ENCODE measurements at regions not wholly inside any gene's neighbourhood (a gene's known extent, or its start where the extent isn't known, plus 50 kb on each side); places are given as distances from the start of the nearest gene placed in this dataset.

DNA sequence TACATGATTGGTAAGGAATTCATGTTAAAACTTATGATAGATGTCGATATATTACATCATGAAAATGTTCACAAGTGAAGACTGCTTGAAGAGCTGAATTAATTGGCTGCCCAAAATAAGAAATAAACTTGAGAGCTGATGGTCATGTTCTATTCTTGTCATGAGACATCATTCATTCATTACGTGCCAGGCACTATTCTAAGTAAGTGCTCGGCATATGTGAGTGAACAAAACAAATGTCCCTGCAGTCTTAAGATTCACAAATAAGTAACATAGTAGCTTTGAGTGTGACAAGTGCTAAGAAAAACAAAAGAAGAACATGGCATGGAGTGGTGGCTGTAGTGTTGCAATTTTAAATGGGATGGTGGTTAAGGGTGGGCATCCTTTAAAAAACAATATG is 329.3 kb downstream of the SUCLA2 start:
- TF ChIP-seq POLR2AphosphoS5 (IDR thresholded peaks at IDR 0.05) (no peak), EP300 (IDR thresholded peaks at IDR 0.05) (no peak), POLR2A (IDR thresholded peaks at IDR 0.05) (no peak)
- TF ChIP-seq, protein P1, sequence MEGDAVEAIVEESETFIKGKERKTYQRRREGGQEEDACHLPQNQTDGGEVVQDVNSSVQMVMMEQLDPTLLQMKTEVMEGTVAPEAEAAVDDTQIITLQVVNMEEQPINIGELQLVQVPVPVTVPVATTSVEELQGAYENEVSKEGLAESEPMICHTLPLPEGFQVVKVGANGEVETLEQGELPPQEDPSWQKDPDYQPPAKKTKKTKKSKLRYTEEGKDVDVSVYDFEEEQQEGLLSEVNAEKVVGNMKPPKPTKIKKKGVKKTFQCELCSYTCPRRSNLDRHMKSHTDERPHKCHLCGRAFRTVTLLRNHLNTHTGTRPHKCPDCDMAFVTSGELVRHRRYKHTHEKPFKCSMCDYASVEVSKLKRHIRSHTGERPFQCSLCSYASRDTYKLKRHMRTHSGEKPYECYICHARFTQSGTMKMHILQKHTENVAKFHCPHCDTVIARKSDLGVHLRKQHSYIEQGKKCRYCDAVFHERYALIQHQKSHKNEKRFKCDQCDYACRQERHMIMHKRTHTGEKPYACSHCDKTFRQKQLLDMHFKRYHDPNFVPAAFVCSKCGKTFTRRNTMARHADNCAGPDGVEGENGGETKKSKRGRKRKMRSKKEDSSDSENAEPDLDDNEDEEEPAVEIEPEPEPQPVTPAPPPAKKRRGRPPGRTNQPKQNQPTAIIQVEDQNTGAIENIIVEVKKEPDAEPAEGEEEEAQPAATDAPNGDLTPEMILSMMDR (IDR thresholded peaks at IDR 0.05) = no peak
- intact Hi-C loops (cut with DNase I) = no loop called here
- Histone ChIP-seq H3K27me3 (no peaks in the 10 kb centered on the region), H3K27ac (no peak overlapping the region), H3K4me1 (peaks cover 0 to 14% (median 2%) of the 10 kb centered on the region in 4 donors), H3K4me3 (no peak overlapping the region), H3K36me3 (no peaks in the 10 kb centered on the region), H3K9me3 (peaks cover 0 to 2% (median 0%) of the 10 kb centered on the region in 4 donors)
- DNase-seq = no peak
- 88 to 90% methylated on average over 3 of the region's 3 CpGs for WGBS, 2 donors

DNA sequence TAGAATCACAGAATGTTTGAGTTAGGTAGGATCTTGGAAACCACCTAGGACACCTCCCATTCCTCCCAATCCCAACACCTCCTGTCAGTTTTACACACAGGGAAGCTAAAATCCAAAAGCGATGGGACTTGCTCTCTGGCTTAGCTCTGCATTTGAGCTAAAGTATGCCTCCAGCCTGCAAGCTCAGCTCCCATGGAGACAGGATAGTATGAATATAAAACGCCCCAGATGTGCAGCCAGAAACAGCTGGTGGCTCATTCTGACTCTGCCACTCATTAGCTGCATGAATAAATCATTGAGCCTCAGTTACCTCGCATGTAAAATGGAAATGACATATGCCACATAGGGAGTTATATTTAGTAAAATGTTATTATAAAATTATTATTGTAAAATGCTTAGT is 336.0 kb downstream of the SUCLA2 start:
- H3K27ac ChIP-seq = no peak overlapping the region
- H3K4me3 ChIP-seq = no peak overlapping the region
- WGBS, 2 donors = 66 to 80% methylated on average over 3 of the region's 3 CpGs
- H3K4me1 ChIP-seq = no peaks in the 10 kb centered on the region
- intact Hi-C loops (cut with DNase I) = no loop called here
- H3K36me3 ChIP-seq = no peaks in the 10 kb centered on the region
- DNase-seq = no peak
- H3K9me3 ChIP-seq = peaks cover 0 to 2% (median 0%) of the 10 kb centered on the region in 4 donors
- TF ChIP-seq EP300 (IDR thresholded peaks at IDR 0.05) = no peak
- no peak for TF ChIP-seq POLR2A (IDR thresholded peaks at IDR 0.05)
- TF ChIP-seq POLR2AphosphoS5 (IDR thresholded peaks at IDR 0.05) = no peak
- no peaks in the 10 kb centered on the region for H3K27me3 ChIP-seq

DNA sequence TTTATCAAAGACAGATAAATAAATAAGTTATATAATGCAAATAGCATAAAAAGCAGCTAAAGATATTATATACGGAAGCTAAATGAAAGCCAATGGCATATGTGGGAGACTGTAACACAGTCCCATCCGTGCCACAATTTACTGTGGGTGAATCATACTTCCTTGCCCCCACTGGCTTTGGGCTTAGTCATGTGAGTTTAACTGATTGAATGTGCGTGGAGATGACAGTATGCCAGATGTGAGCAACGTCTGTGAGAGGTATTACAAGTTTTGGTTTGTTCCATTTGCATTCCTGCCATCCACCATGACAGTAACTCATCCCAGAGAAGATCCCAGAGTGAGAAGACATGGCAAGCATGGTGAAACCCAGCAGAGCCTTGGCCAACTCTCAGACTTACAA is 340.0 kb downstream of the SUCLA2 start:
- intact Hi-C loops (cut with DNase I) = no loop called here
- no peak for TF ChIP-seq POLR2A (IDR thresholded peaks at IDR 0.05)
- TF ChIP-seq POLR2AphosphoS5 (IDR thresholded peaks at IDR 0.05) = no peak
- TF ChIP-seq, protein P1 (IDR thresholded peaks at IDR 0.05) = no peak
- TF ChIP-seq EP300 (IDR thresholded peaks at IDR 0.05) = no peak
- H3K27me3 ChIP-seq = no peaks in the 10 kb centered on the region
- no peaks in the 10 kb centered on the region for H3K9me3 ChIP-seq
- WGBS, 2 donors = 70 to 81% methylated on average over 4 of the region's 4 CpGs
- H3K36me3 ChIP-seq = no peaks in the 10 kb centered on the region
- no peaks in the 10 kb centered on the region for H3K4me1 ChIP-seq
- no peak overlapping the region for H3K27ac ChIP-seq
- DNase-seq = no peak
- H3K4me3 ChIP-seq = no peak overlapping the region

GRCh38 chr13:47656651-47657050 is 344.4 kb downstream of the SUCLA2 start:
- DNase-seq = no peak
- TF ChIP-seq, protein P1 (IDR thresholded peaks at IDR 0.05) = no peak
- no peak for TF ChIP-seq POLR2AphosphoS5 (IDR thresholded peaks at IDR 0.05)
- TF ChIP-seq EP300 (IDR thresholded peaks at IDR 0.05) = no peak
- no peak for TF ChIP-seq POLR2A (IDR thresholded peaks at IDR 0.05)
- H3K4me3 ChIP-seq = no peak overlapping the region
- H3K27me3 ChIP-seq = no peaks in the 10 kb centered on the region
- H3K9me3 ChIP-seq = no peaks in the 10 kb centered on the region
- 79 to 85% methylated on average over 1 of the region's 1 CpG for WGBS, 2 donors
- H3K4me1 ChIP-seq = no peaks in the 10 kb centered on the region
- no peaks in the 10 kb centered on the region for H3K36me3 ChIP-seq
- intact Hi-C loops (cut with DNase I) = no loop called here
- H3K27ac ChIP-seq = no peak overlapping the region

DNA sequence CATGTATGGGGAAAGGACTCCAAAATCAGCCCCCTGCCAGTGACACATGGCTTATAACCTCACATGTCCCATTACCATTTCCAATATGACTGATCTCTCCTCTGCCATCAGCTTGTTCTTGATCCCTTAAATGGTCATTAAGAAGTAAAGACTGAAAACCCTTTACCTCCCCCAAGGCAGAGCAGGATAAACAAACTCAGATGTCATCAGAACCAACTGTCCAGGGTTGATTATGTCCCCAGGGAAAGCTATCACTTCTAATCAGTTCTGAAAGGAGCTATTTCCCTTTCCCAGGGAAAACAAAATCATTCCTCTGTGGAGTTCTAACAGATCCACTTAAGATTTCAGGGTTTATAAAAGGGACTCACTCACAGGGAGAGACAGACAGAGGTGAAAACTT is 350.9 kb downstream of the SUCLA2 start:
- TF ChIP-seq EP300 (IDR thresholded peaks at IDR 0.05) (no peak), POLR2A (IDR thresholded peaks at IDR 0.05) (no peak), POLR2AphosphoS5 (IDR thresholded peaks at IDR 0.05) (no peak)
- Histone ChIP-seq H3K4me3 (no peak overlapping the region), H3K27me3 (no peaks in the 10 kb centered on the region), H3K9me3 (no peaks in the 10 kb centered on the region), H3K36me3 (no peaks in the 10 kb centered on the region), H3K27ac (no peak overlapping the region), H3K4me1 (peaks cover 0 to 12% (median 4%) of the 10 kb centered on the region in 4 donors)
- intact Hi-C loops (cut with DNase I) = no loop called here
- DNase-seq = no peak

GRCh38 chr13:47647001-47647400 is 354.1 kb downstream of the SUCLA2 start:
- no peaks in the 10 kb centered on the region for H3K36me3 ChIP-seq
- TF ChIP-seq POLR2AphosphoS5 (IDR thresholded peaks at IDR 0.05) = no peak
- no peak for TF ChIP-seq EP300 (IDR thresholded peaks at IDR 0.05)
- TF ChIP-seq POLR2A (IDR thresholded peaks at IDR 0.05) = no peak
- TF ChIP-seq, protein P1 (IDR thresholded peaks at IDR 0.05) = no peak
- intact Hi-C loops (cut with DNase I) = no loop called here
- no peak for DNase-seq
- peak overlapping the region in 1 of 4 donors; percentile 2 for H3K27ac ChIP-seq
- no peak overlapping the region for H3K4me3 ChIP-seq
- no peaks in the 10 kb centered on the region for H3K9me3 ChIP-seq
- peaks cover 0 to 12% (median 4%) of the 10 kb centered on the region in 4 donors for H3K4me1 ChIP-seq
- no peaks in the 10 kb centered on the region for H3K27me3 ChIP-seq

All from sigmoid colon (tissue), 6 donors.